Aorta (tissue), 5 donors: ENCODE measurements at regions not wholly inside any gene's neighbourhood (a gene's known extent, or its start where the extent isn't known, plus 50 kb on each side); places are given as distances from the start of the nearest gene placed in this dataset.

Source experiments
- ATAC-seq: fragments of 200-7000 bp; cut with Tn5 transposase; one replicate; pipeline ENCODE4 v1.9.1; 2022; ENCODE audit warnings: moderate library complexity; ENCODE audit not compliant: low FRiP score
- DNase-seq, 2 donors: peaks; one replicate each; pipeline ENCODE4 v3.0.0-alpha.2; 2020
- H3K27ac ChIP-seq, 2 donors: one replicate each; pipeline ENCODE4 v1.5.1; 2013; ENCODE audit warnings: low read length in 2 of 2, mild to moderate bottlenecking in 2 of 2, moderate library complexity in 2 of 2, control low read depth in 1 of 2, inconsistent platforms in 1 of 2, low read depth in 1 of 2
- H3K27me3 ChIP-seq, 2 donors: one replicate each; pipeline ENCODE4 v1.6.1; 2013; ENCODE audit warnings: control low read depth in 1 of 2, low read length in 1 of 2, mild to moderate bottlenecking in 1 of 2, moderate library complexity in 1 of 2; ENCODE audit not compliant: insufficient read depth in 2 of 2, control insufficient read depth in 1 of 2
- H3K36me3 ChIP-seq, 2 donors: one replicate each; pipeline ENCODE4 v1.6.1; 2013; ENCODE audit warnings: control low read depth in 1 of 2, low read length in 1 of 2, mild to moderate bottlenecking in 1 of 2; ENCODE audit not compliant: insufficient read depth in 2 of 2, control insufficient read depth in 1 of 2
- H3K4me1 ChIP-seq, 2 donors: one replicate each; pipeline ENCODE4 v1.6.1; 2013; ENCODE audit warnings: low read length in 2 of 2, control low read depth in 1 of 2, mild to moderate bottlenecking in 1 of 2, moderate library complexity in 1 of 2; ENCODE audit not compliant: insufficient read depth in 2 of 2, control insufficient read depth in 1 of 2
- H3K4me3 ChIP-seq, 2 donors: one replicate each; pipeline ENCODE4 v1.5.1; 2013; ENCODE audit warnings: low read length in 2 of 2, control low read depth in 1 of 2, mild to moderate bottlenecking in 1 of 2
- H3K9me3 ChIP-seq: one replicate; pipeline ENCODE4 v1.6.1; 2013; ENCODE audit warnings: mild to moderate bottlenecking, low read length; ENCODE audit not compliant: control insufficient read depth
- whole genome bisulfite sequencing, 2 donors: extraction: QIAGEN DNeasy Blood & Tissue Kit; methylation state at CpG; one replicate each; pipeline ENCODE4 v1.1.7; 2013; 5-methylcytosine and 5-hydroxymethylcytosine counted together
- intact Hi-C, 2 donors: fragments of 100-400 bp; cut with DNase I; formaldehyde crosslinking; loops; one replicate each; pipeline versions ENCODE4 v1.14.2 to v1.15.0; 2022
- donor health status: healthy with polysubstance abuse.
- donor health status: Bipolar disorder and iron deficiency.
- donor health status: DM: no; HTN: no; CAD: no.
- donor health status: DM: no; HTN: no; CAD: no.
- donor health status: DM: yes; HTN: yes; CAD: no.

GRCh38 chr1:2916153-2916552 lies 105.1 kb upstream of the ACTRT2 start:
- H3K36me3 ChIP-seq: no peaks in the 10 kb centered on the region
- no peak overlapping the region for H3K27ac ChIP-seq
- DNase-seq (no peak), ATAC-seq (no peak)
- H3K4me1 ChIP-seq: no peaks in the 10 kb centered on the region
- no peaks in the 10 kb centered on the region for H3K9me3 ChIP-seq
- H3K27me3 ChIP-seq: no peaks in the 10 kb centered on the region
- 96 to 98% methylated on average over 3 of the region's 3 CpGs for WGBS, 2 donors
- intact Hi-C loops: loop anchor here (5.0 to 10.0 kb wide), 2 partner anchors 139 to 146 kb away; no protein-coding TSS in a partner anchor
- H3K4me3 ChIP-seq: no peak overlapping the region

- H3K36me3 ChIP-seq: no peaks in the 10 kb centered on the region
- intact Hi-C loops: loop anchor here (5.0 to 10.0 kb wide), 2 partner anchors 138 to 146 kb away; no protein-coding TSS in a partner anchor
- no peak for ATAC-seq
- H3K4me3 ChIP-seq: no peak overlapping the region
- no peaks in the 10 kb centered on the region for H3K9me3 ChIP-seq
- H3K4me1 ChIP-seq: no peaks in the 10 kb centered on the region
- DNase-seq: no peak
- H3K27ac ChIP-seq: no peak overlapping the region
- no peaks in the 10 kb centered on the region for H3K27me3 ChIP-seq
- 92 to 95% methylated on average over 19 of the region's 19 CpGs for WGBS, 2 donors
Observed at GRCh38 chr1:2916706-2917105, 104.6 kb upstream of the ACTRT2 start.

GRCh38 chr1:2917284-2917683 lies 104.0 kb upstream of the ACTRT2 start:
- no peaks in the 10 kb centered on the region for H3K9me3 ChIP-seq
- no peaks in the 10 kb centered on the region for H3K4me1 ChIP-seq
- H3K4me3 ChIP-seq: no peak overlapping the region
- DNase-seq (no peak), ATAC-seq (no peak)
- 94 to 97% methylated on average over 17 of the region's 17 CpGs for WGBS, 2 donors
- H3K36me3 ChIP-seq: no peaks in the 10 kb centered on the region
- no peak overlapping the region for H3K27ac ChIP-seq
- intact Hi-C loops: loop anchor here (5.0 to 10.0 kb wide), 2 partner anchors 138 to 145 kb away; no protein-coding TSS in a partner anchor
- H3K27me3 ChIP-seq: no peaks in the 10 kb centered on the region

- H3K36me3 ChIP-seq: no peaks in the 10 kb centered on the region
- no peak for DNase-seq
- no peak for ATAC-seq
- H3K27me3 ChIP-seq: no peaks in the 10 kb centered on the region
- H3K4me1 ChIP-seq: no peaks in the 10 kb centered on the region
- intact Hi-C loops: loop anchor here (5.0 to 10.0 kb wide), 2 partner anchors 136 to 144 kb away; no protein-coding TSS in a partner anchor
- no peak overlapping the region for H3K4me3 ChIP-seq
- H3K27ac ChIP-seq: no peak overlapping the region
- 94 to 95% methylated on average over 16 of the region's 16 CpGs for WGBS, 2 donors
- no peaks in the 10 kb centered on the region for H3K9me3 ChIP-seq
Observed at GRCh38 chr1:2918441-2918840, 102.8 kb upstream of the ACTRT2 start.

GRCh38 chr1:2919841-2920240 lies 101.4 kb upstream of the ACTRT2 start:
- intact Hi-C loops: loop anchor here (5.0 to 10.0 kb wide), 3 partner anchors 135 to 385 kb away; no protein-coding TSS in a partner anchor
- ATAC-seq (no peak), DNase-seq (no peak)
- Histone ChIP-seq H3K9me3 (no peaks in the 10 kb centered on the region), H3K36me3 (no peaks in the 10 kb centered on the region), H3K27me3 (no peaks in the 10 kb centered on the region), H3K27ac (no peak overlapping the region), H3K4me3 (no peak overlapping the region), H3K4me1 (no peaks in the 10 kb centered on the region)
- WGBS, 2 donors: 64 to 73% methylated on average over 17 of the region's 17 CpGs

GRCh38 chr1:2920421-2921015 lies 100.7 kb upstream of the ACTRT2 start:
- intact Hi-C loops: loop anchor here in 1 of 2 donors (10.0 kb wide), 1 partner anchor 384 kb away; no protein-coding TSS in a partner anchor
- no peaks in the 10 kb centered on the region for H3K36me3 ChIP-seq
- no peaks in the 10 kb centered on the region for H3K4me1 ChIP-seq
- no peak overlapping the region for H3K4me3 ChIP-seq
- H3K27ac ChIP-seq: no peak overlapping the region
- no peaks in the 10 kb centered on the region for H3K27me3 ChIP-seq
- WGBS, 2 donors: 77 to 88% methylated on average over 14 of the region's 14 CpGs
- no peak for DNase-seq
- no peaks in the 10 kb centered on the region for H3K9me3 ChIP-seq
- no peak for ATAC-seq

GRCh38 chr1:2921970-2922686 lies 99.1 kb upstream of the ACTRT2 start:
- Histone ChIP-seq H3K36me3 (no peaks in the 10 kb centered on the region), H3K4me1 (no peaks in the 10 kb centered on the region), H3K9me3 (no peaks in the 10 kb centered on the region), H3K27me3 (no peaks in the 10 kb centered on the region), H3K27ac (no peak overlapping the region), H3K4me3 (no peak overlapping the region)
- WGBS, 2 donors: 4 to 15% methylated on average over 25 to 27 of the region's 27 CpGs
- DNase-seq (no peak), ATAC-seq (no peak)
- intact Hi-C loops: loop anchor here in 1 of 2 donors (10.0 kb wide), 1 partner anchor 383 kb away; no protein-coding TSS in a partner anchor

GRCh38 chr1:2923351-2923750 lies 97.9 kb upstream of the ACTRT2 start:
- ATAC-seq (no peak), DNase-seq (no peak)
- Histone ChIP-seq H3K27me3 (no peaks in the 10 kb centered on the region), H3K36me3 (no peaks in the 10 kb centered on the region), H3K27ac (no peak overlapping the region), H3K9me3 (no peaks in the 10 kb centered on the region), H3K4me1 (no peaks in the 10 kb centered on the region), H3K4me3 (no peak overlapping the region)
- WGBS, 2 donors: 95 to 97% methylated on average over 21 of the region's 21 CpGs
- intact Hi-C loops: loop anchor here in 1 of 2 donors (10.0 kb wide), 1 partner anchor 381 kb away; no protein-coding TSS in a partner anchor
